Cardiac septum (tissue), 1 donor: ENCODE measurements at regions not wholly inside any gene's neighbourhood (a gene's known extent, or its start where the extent isn't known, plus 50 kb on each side); places are given as distances from the start of the nearest gene placed in this dataset.

Source experiments
- DNase-seq: peaks from one replicate; pipeline ENCODE4 v3.0.0-alpha.2; 2020; ENCODE audit warnings: low spot score
- intact Hi-C: fragments of 100-400 bp; cut with DNase I; formaldehyde crosslinking; loops from one replicate; pipeline ENCODE4 v1.14.0; 2022
- donor health status: DM: no; HTN: no; CAD: no.

- DNase-seq = no peak
- intact Hi-C loops = no loop called here
Measured at GRCh38 chr4:19002170-19002569, 980.6 kb upstream of the LCORL start.

- DNase-seq = no peak
- intact Hi-C loops = no loop called here
Measured at GRCh38 chr4:18999595-18999994, 978.0 kb upstream of the LCORL start.

DNA sequence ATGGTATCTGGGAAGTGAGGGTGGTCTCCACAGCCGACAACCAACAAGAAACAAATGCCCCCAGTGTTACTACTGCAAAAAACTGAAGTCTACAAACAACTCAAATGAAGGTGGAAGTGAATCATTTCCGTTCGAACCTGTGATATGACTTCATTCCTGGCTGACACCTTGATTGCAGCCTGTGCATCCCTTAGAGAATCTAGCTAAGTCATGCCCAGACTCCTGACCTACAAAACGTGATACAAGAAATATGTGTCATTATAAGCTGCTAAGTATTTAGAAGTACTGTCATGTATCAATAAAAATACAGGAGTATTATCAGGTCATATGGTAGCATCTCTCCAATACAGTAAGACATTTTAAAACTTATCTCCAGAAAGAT, 959.7 kb upstream of the LCORL start:
- intact Hi-C loops = no loop called here
- DNase-seq = no peak

DNA sequence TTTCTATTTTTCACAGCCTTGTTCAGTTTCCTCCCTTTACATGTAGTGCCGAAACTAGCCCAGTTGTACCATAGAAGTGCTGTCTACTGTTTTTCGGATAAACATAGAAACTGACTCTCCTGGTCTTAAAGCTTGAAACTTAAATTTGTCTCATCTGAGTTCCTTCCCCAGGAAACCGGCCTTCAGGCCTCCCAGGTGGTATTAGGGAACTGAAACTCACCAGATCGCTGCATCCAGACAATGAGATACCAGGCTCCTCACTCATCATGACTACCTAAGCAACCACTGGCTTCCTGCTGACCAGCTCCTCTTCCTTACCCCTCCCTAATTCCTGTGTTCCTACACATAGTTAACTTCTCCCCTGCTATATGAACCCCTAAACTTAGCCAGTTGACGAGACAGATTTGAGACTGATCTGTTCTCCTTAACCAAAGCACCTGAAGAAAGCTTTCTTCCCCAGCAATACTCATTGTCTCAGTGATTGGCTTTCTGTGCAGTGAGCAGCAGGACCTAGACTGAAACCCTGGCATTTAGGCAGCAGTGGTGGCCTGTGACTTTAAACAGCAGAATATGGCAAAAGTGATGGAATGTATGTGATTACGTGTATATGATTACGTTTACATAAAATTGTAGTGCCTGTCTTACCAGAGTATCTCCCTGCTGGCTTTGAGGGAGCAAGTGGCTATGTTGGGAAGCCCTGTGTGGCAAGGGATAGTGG, 959.1 kb upstream of the LCORL start:
- no peak for DNase-seq
- intact Hi-C loops = no loop called here

- DNase-seq = no peak
- intact Hi-C loops = no loop called here
Measured at GRCh38 chr4:18976884-18977283, 955.3 kb upstream of the LCORL start.

- intact Hi-C loops = no loop called here
- no peak for DNase-seq
Measured at GRCh38 chr4:18975916-18976808, 954.6 kb upstream of the LCORL start.

GRCh38 chr4:18973296-18973695, 951.7 kb upstream of the LCORL start:
- intact Hi-C loops = no loop called here
- DNase-seq = no peak

- intact Hi-C loops = no loop called here
- no peak for DNase-seq
Measured at GRCh38 chr4:18961879-18962278, 940.3 kb upstream of the LCORL start.

DNA sequence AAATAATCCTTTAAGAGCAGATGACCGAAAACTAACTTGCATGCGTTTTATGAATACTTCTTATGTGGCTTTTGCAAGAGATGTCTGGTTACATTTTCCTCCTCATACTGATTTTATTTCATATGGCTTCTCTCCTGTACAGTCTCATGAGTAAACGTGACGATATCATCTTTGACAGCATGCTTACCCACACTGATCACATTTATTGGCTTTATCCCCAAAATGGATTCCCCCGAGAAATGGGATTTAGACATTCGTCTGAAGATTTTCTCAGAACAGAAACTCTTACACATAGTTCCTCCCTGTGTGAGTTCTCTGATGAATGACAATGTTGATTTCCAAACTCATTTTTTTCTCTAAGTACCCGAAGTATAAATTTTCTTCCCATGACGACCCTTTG, 939.7 kb upstream of the LCORL start:
- intact Hi-C loops = no loop called here
- no peak for DNase-seq

GRCh38 chr4:18957716-18958115, 936.2 kb upstream of the LCORL start:
- intact Hi-C loops = no loop called here
- DNase-seq = no peak

DNA sequence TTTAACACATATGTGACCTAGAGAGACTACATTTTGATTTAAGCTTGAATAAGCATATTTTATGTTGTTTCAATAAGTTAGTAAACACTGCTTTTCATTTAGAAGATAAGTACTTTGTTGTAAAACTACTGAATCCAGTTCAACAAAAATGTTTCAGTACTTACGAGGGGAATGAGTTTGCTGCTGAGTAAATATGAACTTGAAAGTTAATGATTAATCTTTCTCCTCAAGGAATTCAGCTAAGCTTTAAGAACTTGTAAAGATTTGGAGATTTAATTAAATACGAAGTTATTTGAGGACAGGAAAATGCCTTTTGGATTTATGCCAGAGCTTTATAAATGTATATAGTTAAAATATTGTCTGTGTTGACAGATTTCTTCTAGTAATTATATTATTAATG, 933.0 kb upstream of the LCORL start:
- DNase-seq = no peak
- intact Hi-C loops = no loop called here

DNA sequence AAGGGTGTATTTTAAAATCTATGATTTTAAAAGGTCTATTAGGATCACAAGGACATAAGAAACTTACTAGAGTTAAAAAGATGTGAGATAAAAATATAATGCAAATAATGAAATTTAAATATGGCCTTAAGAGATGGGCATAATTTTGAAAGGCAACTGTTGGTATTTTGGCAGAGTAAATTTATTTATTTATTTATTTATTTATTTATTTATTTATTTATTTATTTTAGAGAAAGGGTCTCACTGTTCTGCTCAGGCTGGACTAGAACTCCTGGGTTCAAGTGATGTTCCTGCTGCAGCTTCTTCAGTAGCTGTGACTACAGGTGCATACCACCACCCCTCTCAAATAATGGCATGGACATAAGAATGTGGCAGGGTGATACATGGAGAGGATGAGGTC, 932.1 kb upstream of the LCORL start:
- DNase-seq = no peak
- intact Hi-C loops = no loop called here

DNA sequence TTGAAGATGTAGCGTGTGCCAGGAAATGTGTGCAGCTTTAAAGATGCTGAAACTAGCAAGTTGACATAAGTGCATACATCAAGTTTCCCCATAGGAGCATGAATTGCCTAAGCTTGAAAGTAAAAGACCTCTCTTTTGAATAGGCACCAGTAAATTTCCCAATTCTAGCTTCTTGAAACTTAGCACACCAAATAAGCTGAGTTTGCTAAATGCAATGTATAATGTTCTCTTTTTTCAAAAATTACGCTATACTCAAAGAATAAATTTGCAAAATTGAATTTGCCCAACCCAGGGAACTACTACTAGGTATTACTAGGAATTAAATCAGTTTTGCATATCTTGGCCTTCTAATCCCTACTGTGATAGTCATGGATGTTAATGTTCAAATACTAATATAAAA, 923.9 kb upstream of the LCORL start:
- intact Hi-C loops = no loop called here
- DNase-seq = no peak

- no peak for DNase-seq
- intact Hi-C loops = no loop called here
Measured at GRCh38 chr4:18942874-18943273, 921.3 kb upstream of the LCORL start.

GRCh38 chr4:18938343-18939099, 917.0 kb upstream of the LCORL start:
- intact Hi-C loops = no loop called here
- DNase-seq = no peak

- DNase-seq = no peak
- intact Hi-C loops = no loop called here
Measured at GRCh38 chr4:18937746-18938145, 916.2 kb upstream of the LCORL start.

GRCh38 chr4:18937080-18937479, 915.5 kb upstream of the LCORL start:
- intact Hi-C loops = no loop called here
- no peak for DNase-seq

GRCh38 chr4:18935659-18936345, 914.2 kb upstream of the LCORL start:
- no peak for DNase-seq
- intact Hi-C loops = loop anchor here (2.0 kb wide), 1 partner anchor 247 kb away; no protein-coding TSS in a partner anchor

GRCh38 chr4:18934197-18934596, 912.6 kb upstream of the LCORL start:
- no peak for DNase-seq
- intact Hi-C loops = loop anchor here (2.0 kb wide), 1 partner anchor 245 kb away; no protein-coding TSS in a partner anchor
